Inflammatory macrophage treated with lipopolysaccharide for 1 hour (primary cell): ENCODE measurements at regions not wholly inside any gene's neighbourhood (a gene's known extent, or its start where the extent isn't known, plus 50 kb on each side); places are given as distances from the start of the nearest gene placed in this dataset.
A peak's percentile ranks its signal among the peaks of the same experiment; 100 is the strongest.
"Not testable (repeated sequence)": the region's sequence is repeated elsewhere in the genome, so short reads cannot be mapped to it uniquely, and the experiment has no call there.

ENCODE experiments used
- DNase-seq, 2 donors: peaks; one replicate each; pipeline ENCODE4 v3.0.0-alpha.2; 2020 to 2022

- DNase-seq = peak; percentile 67 to 77
Observed at GRCh38 chr12:25615119-25615518, 62.0 kb upstream of the LMNTD1 start.

- peak; percentile 51 to 58 for DNase-seq
Observed at GRCh38 chr12:25616286-25616685, 63.2 kb upstream of the LMNTD1 start.

- peak; percentile 49 to 65 for DNase-seq
Observed at GRCh38 chr12:25617991-25618390, 64.9 kb upstream of the LMNTD1 start.

GRCh38 chr12:25623816-25624215 lies 70.7 kb upstream of the LMNTD1 start:
- DNase-seq = no peak

GRCh38 chr12:25625146-25625545 lies 72.1 kb upstream of the LMNTD1 start:
- DNase-seq = no peak

DNA sequence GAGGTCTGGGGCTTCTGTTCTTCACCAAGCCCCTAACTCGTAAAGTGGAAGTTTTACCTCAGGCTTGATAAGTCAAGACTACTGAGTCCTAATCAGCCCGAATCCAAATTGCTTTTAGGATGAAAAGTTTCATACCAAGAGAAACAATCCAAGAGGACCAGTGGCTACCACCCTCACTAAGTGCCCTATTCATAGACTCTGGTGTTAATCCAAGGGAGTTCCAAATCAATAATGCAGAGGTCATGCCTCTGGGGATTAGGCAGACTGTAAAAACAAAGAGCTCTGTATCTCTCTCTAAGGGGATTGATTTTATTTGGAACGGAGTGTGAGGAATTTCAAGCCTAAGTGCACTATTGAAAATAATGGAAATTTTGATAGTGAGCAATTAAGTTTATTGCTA lies 76.3 kb upstream of the LMNTD1 start:
- DNase-seq = no peak

DNA sequence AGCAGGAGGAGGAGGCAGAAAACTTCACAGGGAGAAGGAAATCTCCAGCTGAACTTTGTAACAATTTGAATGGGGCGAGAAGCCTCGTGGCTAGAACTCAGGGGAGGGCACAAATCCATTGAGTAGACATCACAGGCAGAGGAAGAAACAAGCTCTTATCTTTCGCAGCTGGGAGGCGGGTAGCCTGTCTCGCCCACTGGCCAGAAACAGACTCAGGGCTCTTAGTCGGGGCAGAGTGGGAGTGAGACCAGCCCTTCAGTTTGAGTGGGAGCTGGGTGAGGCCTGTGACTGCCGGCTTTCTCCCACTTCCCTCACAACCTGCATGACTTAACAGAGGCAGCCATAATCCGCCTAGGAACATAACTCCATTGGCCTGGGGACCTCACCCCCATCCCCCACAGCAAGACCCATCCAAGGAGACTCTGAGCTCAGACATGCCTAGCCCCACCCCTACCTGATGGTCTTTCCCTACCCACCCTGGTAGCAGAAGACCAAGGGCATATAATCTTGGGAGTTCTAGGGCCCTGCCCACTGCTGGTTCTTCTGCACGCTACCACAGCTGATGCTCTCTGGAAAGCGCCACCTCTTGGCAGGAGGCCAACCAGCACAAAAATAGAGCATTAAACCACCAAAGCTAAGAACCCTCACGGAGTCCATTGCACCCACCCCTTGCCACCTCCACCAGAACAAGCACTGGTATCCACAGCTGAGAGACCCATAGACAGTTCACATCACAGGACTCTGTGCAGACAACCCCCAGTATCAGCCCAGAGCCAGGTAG lies 77.8 kb upstream of the LMNTD1 start:
- DNase-seq = not testable (repeated sequence)

GRCh38 chr12:25633149-25633548 lies 80.1 kb upstream of the LMNTD1 start:
- DNase-seq = not testable (repeated sequence)

GRCh38 chr12:25637752-25638151 lies 84.7 kb upstream of the LMNTD1 start:
- no peak for DNase-seq

GRCh38 chr12:25639406-25639805 lies 86.3 kb upstream of the LMNTD1 start:
- DNase-seq = no peak

DNA sequence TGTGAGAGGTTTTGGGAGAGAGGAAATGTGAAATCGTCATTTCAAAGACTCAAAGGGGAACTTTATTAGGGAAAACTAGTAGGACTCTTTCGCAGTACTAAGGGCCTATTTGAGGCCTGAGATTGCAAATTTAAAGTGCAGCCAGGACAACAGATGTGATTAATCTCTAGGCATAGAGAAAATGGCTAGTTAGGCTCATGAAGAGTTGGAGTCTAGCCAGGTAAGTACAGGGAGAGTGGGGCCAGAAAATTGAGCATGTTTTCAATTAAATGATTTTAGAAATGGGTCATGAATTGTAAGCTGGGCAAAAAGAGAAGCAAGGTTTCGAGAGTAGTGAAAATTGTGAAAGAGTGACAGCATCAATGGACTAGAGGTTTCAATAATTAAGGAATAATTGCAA lies 91.9 kb upstream of the LMNTD1 start:
- DNase-seq = peak in 1 of 2 donors; percentile 7

GRCh38 chr12:25645427-25645826 lies 92.3 kb upstream of the LMNTD1 start:
- no peak for DNase-seq

- DNase-seq = no peak
Observed at GRCh38 chr12:25651931-25652330, 98.8 kb upstream of the LMNTD1 start.

DNA sequence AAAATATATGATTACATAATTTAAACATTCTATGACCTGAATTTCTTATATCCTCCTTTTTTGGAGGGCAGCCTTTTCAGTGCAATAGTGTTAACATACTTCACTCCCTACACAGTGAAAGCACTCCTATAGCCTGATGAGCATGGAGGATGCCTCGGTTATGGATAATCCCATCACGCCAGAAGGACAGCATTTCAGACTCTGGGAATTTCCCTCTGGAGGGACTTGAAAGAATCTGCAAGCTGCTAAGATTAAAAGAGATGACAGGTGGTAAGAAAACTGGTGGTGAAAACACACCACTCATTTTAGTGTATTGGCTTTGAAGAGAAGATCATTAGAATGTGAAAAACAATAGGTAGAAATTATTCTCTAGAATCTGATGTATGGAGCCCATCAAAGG lies 99.3 kb upstream of the LMNTD1 start:
- no peak for DNase-seq

DNA sequence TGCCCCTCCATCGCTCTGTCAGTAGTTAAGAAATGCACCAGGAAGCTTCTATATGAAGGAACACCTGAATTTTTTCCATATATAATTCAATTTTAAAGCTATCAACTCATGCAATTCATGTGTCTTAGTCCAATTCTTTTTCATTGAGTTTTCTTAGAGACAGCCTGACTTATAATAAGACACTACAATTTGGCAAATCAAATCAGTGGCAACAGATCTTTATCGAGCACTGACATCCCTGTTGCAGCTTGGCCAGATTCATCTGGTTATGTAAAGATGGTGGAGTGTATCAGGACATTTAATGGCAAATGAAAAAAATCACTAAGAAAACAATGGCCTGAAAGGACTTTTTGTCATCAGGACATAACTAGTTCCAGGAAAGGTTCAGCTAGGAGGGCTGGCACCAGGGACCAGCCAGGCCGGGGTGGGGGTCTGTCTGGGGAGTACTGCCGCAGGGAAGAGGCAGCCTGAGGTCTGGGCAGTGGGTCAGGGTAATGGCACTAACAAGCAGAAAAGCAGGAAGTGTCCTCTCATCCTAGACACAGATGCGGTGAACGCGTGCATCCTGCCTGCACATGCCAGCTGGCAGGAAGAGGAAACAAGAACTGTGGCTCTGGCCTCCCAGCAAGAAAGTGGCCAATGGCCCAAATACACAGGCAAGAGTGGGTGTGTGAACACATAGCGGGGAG lies 100.5 kb upstream of the LMNTD1 start:
- no peak for DNase-seq

DNA sequence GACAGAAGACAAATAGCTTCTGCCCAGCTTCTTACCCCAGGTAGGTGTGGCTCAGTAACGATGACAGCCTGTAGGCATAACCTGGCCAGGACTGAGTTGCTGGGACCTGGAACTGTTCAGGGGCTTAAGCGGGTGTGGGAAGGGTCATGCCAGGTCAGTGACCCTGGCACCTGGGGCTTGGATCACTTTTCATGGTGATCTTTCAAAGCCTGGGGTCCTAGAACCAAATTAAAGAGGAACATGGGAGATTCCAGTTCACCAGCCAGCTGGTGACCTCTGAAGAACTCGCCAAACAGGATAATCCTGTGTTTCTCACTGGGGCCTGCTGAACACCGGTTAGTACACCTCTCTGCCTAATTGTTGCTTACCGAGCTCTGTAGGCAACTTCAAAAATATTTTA lies 102.6 kb upstream of the LMNTD1 start:
- no peak for DNase-seq

GRCh38 chr12:25659621-25660020 lies 106.5 kb upstream of the LMNTD1 start:
- no peak for DNase-seq

GRCh38 chr12:25670076-25671055 lies 117.3 kb upstream of the LMNTD1 start:
- no peak for DNase-seq

DNA sequence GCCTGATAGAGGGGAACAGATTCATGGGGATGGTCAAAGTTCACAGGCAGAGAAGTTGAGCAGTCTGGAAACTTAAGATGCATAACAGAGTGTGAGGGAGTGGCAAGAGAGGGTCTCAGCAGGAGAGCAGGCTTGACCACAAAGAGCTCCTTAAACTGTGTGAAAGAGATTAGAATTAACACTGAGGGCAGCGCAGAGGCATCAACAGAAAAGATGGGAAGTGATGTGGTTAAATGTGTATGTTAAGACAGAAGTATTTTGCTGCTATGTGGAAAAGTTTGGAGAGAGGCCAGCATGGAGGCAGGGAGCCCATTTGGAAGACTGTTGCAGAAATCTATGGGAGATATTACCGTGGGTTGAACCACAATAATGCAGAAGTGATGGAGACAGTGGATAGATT lies 122.7 kb upstream of the LMNTD1 start:
- DNase-seq = no peak

- no peak for DNase-seq
Observed at GRCh38 chr12:25677232-25677937, 124.3 kb upstream of the LMNTD1 start.

DNA sequence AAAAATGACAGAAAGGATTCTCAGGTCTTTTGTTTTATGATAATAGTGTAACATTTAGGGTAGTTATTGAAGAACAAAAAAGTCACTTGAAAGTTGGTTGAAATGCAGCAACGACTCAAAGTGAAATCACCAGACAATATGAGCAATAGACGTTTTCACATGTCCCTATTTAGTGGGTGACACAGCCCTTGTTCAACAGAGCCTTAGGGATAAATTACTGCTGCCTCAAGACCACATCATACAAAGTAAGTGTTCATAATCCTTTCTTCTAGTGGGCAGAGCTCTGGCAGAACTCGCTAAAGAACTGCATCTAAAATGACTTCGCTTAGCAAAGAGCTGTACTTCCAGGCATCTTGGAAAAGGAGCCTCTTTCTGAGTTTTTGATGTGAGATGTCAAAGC lies 128.5 kb upstream of the LMNTD1 start:
- no peak for DNase-seq

- no peak for DNase-seq
Observed at GRCh38 chr12:25682421-25682820, 129.3 kb upstream of the LMNTD1 start.

DNA sequence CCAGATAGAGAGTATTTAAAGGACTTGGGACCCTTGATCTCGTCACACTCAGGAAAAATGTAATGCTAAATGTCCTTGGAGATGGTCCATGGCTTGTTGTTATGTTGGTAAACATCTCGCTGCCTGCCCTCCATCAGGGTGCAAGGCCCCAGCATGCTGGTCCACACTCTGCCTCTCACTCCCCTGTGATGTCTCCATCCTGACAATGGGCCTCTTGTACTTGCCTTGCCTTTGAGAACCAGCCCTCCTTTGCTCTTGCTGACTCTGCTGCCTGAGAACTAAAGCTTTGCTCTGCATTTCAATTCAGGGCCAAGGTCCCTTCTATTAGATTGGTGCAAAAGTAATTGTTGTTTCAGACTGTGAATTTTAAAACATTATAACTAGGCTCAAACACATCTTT lies 131.0 kb upstream of the LMNTD1 start:
- no peak for DNase-seq
